Neuron (in vitro differentiated cells): ENCODE measurements at regions not wholly inside any gene's neighbourhood (a gene's known extent, or its start where the extent isn't known, plus 50 kb on each side); places are given as distances from the start of the nearest gene placed in this dataset.

Experiments used
- H2AFZ ChIP-seq: one replicate; pipeline ENCODE4 v1.6.1; 2013; ENCODE audit warnings: low read depth, mild to moderate bottlenecking, inconsistent platforms, low read length, moderate library complexity
- H3K27me3 ChIP-seq: one replicate; pipeline ENCODE4 v1.6.1; 2013; ENCODE audit warnings: low read length; ENCODE audit not compliant: insufficient read depth
- H3K36me3 ChIP-seq: one replicate; pipeline ENCODE4 v1.6.1; 2013; ENCODE audit warnings: low read length; ENCODE audit not compliant: insufficient read depth
- H3K4me1 ChIP-seq: one replicate; pipeline ENCODE4 v1.6.1; 2013; ENCODE audit warnings: low read length; ENCODE audit not compliant: insufficient read depth
- H3K4me3 ChIP-seq: 2 replicates; pipeline ENCODE4 v1.5.1; 2013; ENCODE audit warnings: mild to moderate bottlenecking, low read length, moderate library complexity
- H3K9me3 ChIP-seq: one replicate; pipeline ENCODE4 v1.6.1; 2013; ENCODE audit warnings: low read length

DNA sequence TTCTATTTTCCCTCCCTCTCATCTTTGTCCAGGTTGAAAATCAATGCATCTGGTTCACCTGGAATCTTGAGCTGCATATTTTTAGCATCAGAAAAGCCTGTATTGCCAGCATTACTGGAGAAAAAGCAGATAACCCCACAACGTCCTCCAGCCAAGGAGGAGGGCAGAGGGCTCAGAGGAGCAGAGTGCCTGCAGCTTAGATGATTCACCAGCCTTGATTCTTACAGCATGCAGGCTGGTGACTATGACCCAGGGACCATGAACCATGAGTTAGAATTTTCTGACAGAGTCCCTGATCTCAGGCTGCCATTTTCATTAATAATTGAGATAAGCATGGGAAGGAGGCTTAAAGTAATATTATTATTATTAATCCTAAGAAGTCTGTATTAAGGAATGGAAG, 278.2 kb downstream of the BRINP1 start:
- H2AFZ ChIP-seq: no peak overlapping the region
- no peaks in the 10 kb centered on the region for H3K4me1 ChIP-seq
- no peaks in the 10 kb centered on the region for H3K27me3 ChIP-seq
- H3K9me3 ChIP-seq: no peaks in the 10 kb centered on the region
- H3K4me3 ChIP-seq: no peak overlapping the region
- no peaks in the 10 kb centered on the region for H3K36me3 ChIP-seq

DNA sequence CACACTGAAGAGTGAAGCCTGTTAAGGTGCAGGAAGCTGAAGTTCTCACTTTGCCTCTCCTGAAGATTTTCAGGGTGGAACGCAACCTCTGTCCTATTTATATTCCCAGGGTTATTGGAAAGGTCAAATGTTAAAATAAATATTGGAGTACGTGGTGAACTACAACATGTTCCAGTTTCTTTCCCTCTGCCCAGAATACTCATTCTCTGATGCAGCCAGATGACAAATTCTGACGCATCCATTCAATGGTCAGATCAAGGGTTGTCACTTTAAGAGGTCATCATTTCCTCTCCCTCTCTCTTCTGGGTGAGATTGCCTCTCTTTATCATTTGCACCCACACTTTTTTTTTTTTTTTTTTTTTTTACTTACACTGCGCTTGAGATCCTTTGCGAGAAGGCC, 277.1 kb downstream of the BRINP1 start:
- H2AFZ ChIP-seq: no peak overlapping the region
- H3K9me3 ChIP-seq: no peaks in the 10 kb centered on the region
- H3K4me3 ChIP-seq: no peak overlapping the region
- H3K36me3 ChIP-seq: no peaks in the 10 kb centered on the region
- no peaks in the 10 kb centered on the region for H3K27me3 ChIP-seq
- H3K4me1 ChIP-seq: no peaks in the 10 kb centered on the region

DNA sequence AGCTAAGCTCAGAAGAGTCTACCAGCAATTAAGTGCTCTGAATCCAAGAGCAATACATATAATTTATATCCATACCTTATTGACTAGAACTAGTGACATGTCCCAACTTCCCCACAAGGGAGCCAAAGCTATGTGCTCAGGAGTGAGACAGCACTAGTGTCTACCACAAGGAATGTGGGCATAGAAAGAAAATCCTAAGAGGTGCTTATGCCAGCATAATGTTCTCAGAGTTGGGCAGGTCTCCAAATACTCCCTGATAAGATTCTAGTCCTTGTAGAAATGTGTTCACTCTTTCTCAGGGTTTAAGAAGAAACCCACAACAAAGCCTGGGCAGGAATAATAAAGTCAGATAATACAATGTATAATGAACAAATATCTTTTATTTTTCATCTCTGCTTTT, 275.1 kb downstream of the BRINP1 start:
- Histone ChIP-seq H3K4me3 (no peak overlapping the region), H3K9me3 (no peaks in the 10 kb centered on the region)

DNA sequence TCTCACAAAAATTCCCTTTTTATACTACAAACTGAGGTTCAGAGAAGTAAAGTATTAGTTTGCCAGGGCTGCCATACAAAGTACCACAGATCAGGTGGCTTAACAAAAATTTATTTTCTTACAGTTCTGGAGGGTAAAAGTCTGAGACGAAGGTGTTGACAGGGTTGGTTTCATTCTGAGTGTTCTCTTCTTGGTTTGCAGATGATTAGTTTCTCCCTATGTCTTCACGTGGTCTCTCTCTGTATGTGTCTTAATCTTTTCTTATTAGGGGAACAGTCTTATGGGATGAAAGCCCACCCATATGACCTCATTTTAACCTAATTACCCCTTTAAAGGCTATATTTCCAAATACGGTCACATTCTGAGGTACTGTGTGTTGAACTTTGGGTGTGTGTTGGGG, 274.2 kb downstream of the BRINP1 start:
- Histone ChIP-seq H3K9me3 (no peaks in the 10 kb centered on the region), H3K27me3 (no peaks in the 10 kb centered on the region), H3K36me3 (no peaks in the 10 kb centered on the region), H2AFZ (no peak overlapping the region), H3K4me3 (no peak overlapping the region), H3K4me1 (no peaks in the 10 kb centered on the region)

More for the DNA sequence above, 275.1 kb downstream of the BRINP1 start:
- no peaks in the 10 kb centered on the region for H3K27me3 ChIP-seq
- no peaks in the 10 kb centered on the region for H3K36me3 ChIP-seq
- no peaks in the 10 kb centered on the region for H3K4me1 ChIP-seq
- H2AFZ ChIP-seq: no peak overlapping the region

DNA sequence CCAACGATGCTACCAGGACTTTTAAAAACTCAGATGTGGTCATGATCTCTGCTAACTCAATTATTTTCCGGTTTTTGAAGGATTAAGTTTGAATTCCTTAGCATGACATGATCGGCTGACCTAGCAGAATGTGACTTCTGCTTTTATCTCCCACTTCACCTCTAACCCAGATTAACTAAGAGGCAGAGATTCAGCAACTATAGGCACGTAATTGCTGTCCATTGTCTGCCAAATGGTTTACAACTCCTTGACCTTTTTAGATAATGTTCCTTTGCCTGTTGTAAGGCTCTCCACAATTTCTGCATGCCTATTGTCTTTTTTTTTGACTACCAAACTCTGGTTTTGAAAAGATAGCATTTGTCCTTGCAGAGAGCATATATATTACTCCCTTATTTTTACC, 268.2 kb downstream of the BRINP1 start:
- Histone ChIP-seq H3K4me1 (no peaks in the 10 kb centered on the region), H3K9me3 (no peaks in the 10 kb centered on the region), H3K36me3 (no peaks in the 10 kb centered on the region), H3K27me3 (no peaks in the 10 kb centered on the region), H2AFZ (no peak overlapping the region), H3K4me3 (no peak overlapping the region)

DNA sequence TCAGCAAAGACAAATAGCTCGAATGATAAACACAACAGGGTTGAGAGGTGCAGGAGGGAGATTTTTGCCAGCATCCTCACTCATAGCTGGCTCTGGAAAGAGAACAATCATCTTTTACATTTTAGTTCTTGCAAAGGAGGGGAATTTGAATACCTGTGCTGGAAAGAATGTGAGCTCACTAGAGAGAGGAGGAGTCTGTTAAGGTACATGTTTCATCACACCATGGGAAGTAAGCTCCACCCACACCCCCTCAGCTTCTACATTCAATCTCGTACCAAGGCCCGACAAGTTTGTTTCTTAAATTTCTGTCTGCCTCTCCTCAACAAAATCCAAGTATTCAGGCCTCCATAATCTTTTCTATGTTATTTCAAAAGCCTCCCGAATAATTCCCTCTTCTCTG, 254.6 kb downstream of the BRINP1 start:
- no peak overlapping the region for H2AFZ ChIP-seq
- H3K4me3 ChIP-seq: no peak overlapping the region
- H3K9me3 ChIP-seq: no peaks in the 10 kb centered on the region
- H3K36me3 ChIP-seq: no peaks in the 10 kb centered on the region
- no peaks in the 10 kb centered on the region for H3K4me1 ChIP-seq
- H3K27me3 ChIP-seq: no peaks in the 10 kb centered on the region
